ENCODE measurements at regions not wholly inside any gene's neighbourhood (a gene's known extent, or its start where the extent isn't known, plus 50 kb on each side); places are given as distances from the start of the nearest gene placed in this dataset.

DNA sequence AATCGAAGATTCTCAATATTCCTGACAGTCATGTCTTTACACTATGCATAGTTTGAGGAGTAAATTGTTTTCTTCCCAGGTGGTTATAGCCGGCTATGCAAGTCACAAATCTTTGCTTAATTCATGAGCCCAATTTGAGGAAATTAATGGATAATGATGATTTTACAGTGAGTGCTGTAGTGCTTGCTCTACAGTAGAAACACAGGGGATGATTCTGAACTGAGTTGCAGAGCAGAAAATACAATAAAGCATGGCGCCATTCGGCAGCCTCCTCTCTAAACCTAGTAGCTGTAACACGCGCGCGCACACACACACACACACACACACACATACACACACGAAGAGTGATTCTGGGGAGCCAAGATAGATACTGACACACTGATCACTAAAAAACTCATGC, 181.7 kb upstream of the DPH6 start:
- DNase-seq (ENCODE audit: low spot score): no peak

DNA sequence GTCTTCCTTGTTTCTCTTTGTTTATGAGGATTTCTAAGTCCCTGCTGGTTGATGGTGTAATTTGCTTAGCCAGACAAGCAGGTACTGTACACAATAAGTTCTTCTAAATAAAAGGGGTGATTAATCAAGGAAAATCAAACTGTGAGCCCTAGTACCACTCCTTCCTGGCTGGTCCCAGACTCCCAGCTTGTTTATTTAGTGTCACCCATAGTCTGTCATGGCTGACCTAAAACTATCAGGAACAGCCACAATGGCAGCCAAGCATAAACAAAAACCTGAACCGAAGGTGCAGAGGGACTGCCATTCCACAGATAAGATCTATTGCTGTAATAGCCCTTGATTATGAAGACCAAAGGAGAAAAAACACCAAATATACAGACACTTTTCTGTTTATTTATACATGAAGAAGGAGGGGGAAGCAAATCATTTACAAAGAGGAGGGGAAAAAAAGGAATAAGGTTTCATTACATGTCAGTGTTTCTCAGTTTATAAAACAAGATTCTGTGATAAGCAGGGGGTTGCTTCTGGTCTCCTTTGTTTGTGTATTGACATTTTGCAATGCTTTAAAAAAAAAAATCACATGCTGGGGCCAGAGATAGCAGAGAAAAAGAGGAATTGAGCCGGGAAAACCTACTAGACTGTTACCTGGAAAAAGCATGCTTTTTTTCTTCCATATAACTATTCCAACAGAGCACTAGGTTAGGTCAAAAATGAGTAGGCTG, 182.4 kb upstream of the DPH6 start:
- no peak for DNase-seq (ENCODE audit: low spot score)

DNA sequence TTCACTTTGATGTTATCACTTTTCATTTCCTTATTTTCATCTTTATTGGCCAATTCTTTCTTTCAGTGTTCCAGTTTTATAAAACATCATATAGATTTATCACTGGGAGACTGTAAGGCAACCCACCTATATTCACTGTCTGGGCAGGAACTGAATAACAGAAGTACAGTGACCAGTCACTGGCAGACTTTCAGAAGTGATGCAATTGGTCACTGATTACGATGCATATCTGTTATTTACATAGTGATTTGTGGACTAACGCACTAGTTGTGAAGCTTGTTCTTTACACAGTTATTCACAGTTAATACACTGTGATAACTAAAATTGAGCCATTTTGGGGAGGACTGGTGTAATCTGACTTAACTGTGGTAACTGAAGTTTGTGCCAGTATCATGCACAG, 190.2 kb upstream of the DPH6 start:
- DNase-seq (ENCODE audit: low spot score): no peak

DNA sequence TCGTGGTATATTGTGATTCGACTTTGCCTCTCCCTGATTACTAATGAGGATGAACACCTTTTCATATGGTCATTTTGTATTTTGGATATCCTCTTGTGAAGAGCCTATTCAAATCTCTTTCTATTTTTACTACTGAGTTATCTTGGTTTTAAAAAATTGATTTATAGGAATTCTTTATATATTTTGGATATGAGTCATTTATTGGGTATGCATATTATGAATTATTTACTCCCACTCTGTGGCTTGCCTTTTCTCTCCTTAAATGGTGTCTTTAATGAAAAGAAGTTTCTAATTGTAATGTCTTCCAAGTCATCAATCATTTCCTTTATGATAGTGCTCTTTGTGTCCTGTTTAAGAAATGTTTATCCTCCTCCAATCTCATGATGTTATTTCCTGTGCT, 191.5 kb upstream of the DPH6 start:
- DNase-seq (ENCODE audit: low spot score): no peak

DNA sequence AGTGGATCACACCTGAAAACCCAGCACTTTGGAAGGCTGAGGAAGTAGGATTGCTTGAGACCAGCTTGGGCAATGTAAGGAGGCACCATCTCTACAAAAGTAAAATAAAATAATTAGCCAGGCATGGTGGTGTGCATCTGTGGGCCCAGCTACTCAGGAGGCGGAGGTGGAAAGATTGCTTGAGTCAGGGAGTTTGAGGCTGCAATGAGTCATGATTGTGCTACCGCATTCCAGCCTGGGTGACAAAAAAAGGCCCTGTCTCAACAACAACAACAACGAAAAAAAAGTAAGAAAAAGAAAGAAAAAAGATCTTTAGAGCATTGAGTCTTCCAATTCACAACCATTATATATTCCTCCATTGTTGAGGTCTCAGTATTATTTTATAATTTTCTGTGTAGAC, 192.4 kb upstream of the DPH6 start:
- DNase-seq (ENCODE audit: low spot score): no peak

DNA sequence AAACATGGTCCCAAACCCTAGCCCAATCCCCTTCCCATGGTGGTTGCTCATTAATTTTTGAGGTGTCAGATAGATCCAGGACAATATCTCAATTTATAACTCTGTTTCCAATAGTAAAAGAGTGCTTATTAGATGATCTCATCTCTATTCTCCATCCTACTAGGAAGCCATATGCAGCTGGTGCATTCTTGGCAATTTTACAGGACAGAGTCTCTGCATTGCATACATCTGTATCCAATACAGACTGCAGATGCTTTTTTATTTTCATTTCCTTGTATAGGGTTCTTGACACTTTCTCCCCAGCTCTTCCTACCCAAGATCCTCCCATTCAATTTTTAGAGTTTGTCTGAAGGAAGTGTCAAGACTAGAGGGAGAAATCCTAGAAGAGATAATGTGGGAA, 194.8 kb upstream of the DPH6 start:
- no peak for DNase-seq (ENCODE audit: low spot score)

DNA sequence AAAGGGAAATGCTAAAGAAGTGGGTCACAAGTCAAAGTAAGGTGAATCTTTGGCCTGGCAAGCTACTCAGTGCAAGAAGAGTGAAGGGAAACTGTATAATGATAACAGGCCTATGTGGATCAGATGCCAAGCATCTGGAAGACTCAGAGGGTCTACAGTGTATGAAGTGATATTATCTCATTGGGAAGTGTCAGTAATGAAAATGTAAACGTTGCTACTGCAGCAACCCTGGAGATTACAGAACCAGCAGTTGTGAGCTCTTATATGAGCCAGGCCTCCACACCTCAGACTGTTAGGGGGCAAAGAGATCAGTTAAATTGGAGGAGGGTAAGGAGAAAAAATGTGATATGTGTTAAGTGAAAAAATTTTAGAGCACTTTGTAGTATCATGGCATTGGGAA, 195.4 kb upstream of the DPH6 start:
- no peak for DNase-seq (ENCODE audit: low spot score)

DNA sequence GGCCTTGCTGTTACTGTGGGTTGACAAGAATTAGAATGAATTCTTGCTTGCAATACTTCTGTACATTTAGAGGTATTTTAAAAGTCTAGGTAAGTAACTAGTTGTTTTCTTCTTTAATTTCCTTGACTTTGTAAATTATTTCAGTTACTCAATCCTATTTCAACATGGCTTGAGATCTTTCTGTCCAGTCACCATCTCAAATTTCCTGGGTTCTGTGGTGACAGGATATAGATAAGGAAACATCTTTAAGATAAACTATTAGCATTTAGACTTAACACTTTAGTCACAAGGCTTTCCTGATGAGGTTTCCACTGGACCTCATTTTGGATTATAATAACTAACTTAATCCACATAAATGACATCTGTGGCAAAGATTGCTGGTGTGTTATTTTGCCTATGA, 195.9 kb upstream of the DPH6 start:
- no peak for DNase-seq (ENCODE audit: low spot score)

DNA sequence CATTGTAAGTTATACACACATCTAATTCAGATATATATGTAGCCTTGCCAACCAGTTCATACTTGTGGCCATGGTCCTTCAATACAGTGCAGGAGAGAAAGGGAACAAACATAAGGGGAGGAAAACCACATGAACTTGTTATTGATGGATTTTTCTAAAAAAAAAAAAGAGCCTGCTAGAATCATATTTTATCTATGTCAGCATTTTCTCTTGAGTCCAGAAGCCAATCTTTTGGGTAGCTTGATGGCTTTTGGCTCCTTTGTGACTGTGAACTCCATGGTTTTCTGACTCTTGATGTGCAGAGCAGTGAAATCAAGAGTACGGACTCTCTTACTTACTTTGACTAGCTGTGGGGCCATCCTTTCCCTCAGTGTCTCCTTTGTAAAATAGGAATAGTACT, 197.4 kb upstream of the DPH6 start:
- no peak for DNase-seq (ENCODE audit: low spot score)

DNA sequence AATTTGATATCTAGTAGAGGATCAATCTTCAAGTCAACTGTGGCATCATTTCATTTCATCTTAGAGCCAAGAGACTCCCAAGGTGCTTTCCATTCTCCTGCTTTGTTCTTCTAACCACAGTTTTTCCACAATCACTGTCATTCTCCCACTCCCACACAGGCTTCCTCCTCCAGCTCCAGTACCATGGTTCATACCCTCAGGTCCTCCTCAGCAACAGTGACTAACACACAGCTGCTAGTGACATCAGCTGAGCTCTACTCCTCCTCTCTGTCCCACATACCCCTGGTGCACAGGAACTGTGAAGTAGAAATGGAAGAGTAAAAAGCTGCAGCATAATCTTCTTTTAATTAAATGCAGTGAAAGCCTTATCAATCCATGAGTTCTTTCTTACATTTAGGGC, 200.2 kb upstream of the DPH6 start:
- peak; percentile 9 for DNase-seq (ENCODE audit: low spot score)

DNA sequence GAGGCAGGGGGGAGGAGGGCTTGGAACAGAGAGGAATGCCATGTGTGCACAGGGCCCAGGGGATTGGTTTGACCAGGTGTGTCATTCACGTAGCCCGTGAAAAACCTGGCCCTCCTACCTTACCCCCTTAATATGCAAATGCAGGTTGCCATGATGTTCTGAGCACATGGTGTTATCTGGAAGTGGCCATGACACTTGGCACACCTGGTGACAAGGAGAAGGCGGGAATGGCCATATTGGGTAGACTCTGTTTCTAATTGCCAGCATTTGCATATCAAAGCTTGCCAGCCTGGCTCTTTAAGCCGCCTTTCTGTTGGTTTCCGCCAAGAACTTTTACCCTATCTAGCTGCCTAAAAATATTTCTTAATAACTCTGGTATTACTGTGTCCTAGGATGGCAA, 202.1 kb upstream of the DPH6 start:
- DNase-seq (ENCODE audit: low spot score): no peak

DNA sequence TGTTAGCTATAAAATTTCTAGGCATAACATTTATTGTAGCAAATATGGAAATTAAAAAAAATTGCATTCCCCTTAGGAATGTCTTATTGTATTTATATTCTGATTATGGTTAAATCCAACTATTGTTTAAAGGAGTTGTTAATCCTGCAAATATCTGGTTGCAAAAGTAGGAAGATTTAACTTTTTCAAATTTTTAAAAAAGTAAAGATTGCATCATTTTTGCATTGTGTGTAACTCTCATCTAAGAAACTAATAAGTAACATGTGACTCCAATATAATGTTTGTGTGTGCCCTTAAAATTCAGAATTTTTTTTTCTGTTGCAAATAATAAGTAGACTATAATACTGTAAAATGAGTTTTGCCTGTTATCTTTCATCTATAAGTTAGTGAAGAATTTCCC, 204.1 kb upstream of the DPH6 start:
- no peak for DNase-seq (ENCODE audit: low spot score)

DNA sequence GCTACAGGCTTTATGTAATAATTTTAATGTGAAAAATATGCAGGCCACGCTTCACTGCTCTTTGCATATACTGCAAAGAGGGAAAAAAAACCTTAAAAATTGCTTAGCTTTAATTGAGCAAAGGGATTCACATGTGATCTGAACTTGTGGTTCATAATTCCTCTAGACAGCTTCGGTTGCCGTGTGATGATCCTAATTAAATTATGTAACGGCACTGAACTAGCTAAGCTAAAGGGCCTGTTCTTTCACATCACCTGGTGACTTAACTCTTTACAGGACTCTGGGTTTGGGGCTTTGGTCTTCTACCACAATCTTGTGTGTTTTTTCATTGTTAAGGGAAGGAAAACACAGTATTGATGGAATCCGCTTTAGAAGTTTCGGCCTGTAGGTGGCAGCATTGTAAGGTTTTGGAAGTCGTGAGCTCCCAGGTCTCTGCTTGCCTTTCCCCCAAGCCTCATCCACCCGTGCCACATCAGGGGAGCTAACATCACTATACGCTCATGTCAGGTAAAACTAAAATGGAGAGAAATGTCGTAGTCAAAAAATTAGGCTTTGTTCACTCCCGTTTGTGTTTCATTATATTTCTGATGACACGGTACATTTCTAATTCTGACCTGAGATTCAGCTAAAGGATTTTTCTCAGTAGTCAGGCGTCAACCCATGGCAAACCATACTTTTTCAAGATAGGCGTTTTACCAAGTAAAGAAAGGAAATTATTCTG, 205.6 kb upstream of the DPH6 start:
- DNase-seq (ENCODE audit: low spot score): peak; percentile 70

DNA sequence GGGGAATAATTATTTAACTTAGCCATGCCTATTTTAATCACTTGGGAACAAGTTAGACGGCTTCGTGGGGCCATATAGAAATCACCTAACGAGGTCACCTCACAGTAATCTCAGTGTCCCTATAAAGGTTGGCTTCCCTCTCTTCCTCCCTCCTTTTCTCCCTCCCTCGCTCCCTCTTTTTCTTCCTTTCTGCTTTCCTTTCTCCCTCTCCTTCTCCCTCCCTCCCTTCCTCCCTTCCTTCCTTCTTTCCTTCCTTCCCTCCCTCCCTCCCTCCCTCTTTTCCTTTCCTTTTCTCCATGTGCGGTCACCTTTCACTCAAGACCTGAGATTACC, 206.1 kb upstream of the DPH6 start:
- DNase-seq (ENCODE audit: low spot score): no peak

DNA sequence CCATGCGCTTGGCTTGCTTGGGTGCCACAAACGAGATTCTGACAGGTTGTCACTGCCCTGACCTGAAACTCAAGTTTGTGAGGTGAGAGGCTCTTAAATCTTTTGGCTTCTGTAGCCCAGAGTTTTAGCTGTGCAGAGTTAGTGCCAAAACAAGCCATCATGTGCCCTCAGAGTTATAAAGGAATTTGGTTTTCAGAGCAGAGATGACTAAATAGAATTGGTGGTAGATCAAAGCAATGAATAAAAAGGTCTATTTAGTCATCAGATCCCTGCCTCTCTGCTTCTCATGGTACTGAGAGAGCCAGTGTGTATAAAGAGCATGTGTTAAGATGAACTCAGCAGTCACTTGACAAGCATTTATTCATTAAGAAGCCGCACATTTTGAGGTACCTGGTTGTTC, 207.5 kb upstream of the DPH6 start:
- DNase-seq (ENCODE audit: low spot score): peak; percentile 32

DNA sequence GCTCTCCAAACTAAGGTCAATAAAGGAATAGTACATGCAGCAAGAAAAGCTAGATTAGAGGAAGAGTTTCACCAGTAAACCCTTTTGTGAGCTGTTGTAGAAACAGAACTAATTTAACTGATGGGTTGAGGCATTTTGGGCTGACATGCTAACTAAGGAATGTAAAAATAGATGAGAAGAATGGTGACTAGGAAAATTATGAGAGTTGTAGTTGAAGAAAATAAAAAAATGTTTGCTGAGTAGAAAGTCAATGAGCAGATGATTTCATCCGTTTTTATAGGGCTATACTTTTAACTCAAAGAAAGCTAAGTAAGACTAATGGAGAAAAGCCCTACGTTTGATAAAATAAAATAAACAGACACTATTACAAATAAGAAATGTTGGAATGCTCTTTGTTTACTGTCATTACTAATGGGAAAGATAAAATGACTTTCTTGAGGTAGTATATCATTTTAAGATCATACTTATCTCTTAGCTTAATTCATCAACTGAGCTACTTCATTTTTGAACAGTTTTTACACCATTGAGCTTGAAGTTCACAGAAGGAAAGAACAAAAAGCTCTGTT, 209.4 kb upstream of the DPH6 start:
- no peak for DNase-seq (ENCODE audit: low spot score)

DNA sequence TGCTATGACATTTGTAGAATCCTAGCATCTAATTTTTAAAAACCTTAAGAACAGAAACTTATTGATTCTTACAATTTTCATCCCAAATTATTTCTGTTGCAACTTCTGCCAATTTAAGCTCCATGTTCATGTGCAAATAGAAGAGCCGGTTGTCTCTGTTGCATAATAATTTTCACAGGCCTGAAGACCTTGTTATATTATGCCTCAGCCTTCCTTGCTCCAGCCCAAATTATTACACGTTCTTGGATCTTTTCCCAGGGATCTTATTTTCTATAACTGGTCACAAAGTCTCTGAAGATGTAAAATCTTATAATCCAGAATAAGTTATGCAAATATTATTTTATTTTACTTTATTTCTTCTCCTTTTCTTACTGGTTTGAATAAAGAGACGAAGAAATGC, 210.7 kb upstream of the DPH6 start:
- no peak for DNase-seq (ENCODE audit: low spot score)

DNA sequence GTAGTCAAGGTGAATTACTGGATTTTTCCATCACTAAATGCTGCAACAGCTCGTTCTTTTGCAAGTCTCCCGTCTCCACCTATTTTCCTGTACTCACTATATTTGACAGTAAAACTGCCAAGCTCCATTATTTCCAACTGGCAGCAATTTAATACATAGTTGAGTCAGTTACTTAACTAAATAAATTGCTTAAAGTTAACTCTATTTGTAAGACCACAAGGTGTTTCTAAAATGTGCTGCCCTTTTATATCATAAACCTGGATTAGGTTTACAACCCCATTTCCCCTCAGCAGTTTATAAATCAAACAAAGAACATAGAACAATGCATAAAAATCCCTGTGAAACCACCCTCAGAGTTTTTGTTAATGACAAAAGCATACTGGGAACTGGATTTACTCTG, 211.4 kb upstream of the DPH6 start:
- no peak for DNase-seq (ENCODE audit: low spot score)

DNA sequence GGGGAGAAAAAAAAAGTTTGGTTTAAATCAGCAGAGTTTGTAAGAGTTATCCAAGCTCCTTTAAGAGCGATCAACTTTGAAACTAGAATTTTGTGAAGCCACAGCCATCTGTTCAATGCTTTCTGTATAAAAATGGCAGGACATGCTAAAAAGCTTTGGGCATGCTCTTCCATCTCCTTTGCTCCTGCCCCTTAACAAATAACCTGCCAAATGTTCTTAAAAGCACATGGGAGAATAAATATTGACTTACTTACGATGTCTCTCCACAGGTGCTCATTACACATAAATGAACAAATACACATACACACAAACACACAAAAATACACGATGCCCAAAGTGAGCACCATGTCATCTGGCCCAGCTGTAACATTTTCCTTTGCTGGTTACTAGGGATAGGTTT, 211.8 kb upstream of the DPH6 start:
- DNase-seq (ENCODE audit: low spot score): no peak

DNA sequence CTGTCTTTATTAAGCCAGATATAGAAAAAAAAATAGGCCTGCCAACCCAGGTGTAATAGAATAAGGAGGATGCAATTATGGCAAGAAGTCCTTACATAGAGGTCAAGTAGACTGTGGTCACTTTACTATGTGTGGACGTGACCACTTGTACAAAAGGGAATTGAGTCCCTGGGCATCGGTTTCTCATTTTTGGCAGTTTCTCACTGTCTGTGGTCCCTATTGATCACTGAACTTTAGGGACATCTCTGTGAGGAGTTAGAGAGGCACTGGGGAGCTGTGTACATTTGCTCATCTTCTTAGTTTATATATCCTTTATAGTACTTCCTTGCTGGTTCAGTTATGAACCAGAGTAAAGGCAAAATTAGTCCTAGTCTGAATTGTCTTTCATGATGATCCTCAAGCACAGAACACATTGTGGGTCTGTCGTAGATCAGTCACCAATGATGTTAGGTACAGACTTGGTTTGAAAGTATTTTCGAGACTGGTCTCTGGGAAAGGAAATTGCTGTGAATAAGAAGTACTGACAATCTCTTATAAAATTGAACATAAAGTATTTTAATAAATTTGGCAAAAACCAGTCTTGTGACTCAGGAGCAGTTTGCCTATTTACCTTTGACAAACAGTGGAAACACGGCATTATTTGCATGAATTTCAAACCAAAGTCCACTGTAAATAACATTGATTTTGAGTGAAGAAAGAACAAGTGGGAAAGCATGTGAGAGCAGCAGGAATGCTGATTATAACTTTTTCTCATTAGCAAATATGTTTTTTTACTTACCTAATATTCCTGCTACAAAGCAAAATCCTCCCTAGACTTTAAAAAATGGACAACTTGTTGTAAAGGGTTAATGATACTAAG, 218.9 kb upstream of the DPH6 start:
- no peak for DNase-seq (ENCODE audit: low spot score)

DNA sequence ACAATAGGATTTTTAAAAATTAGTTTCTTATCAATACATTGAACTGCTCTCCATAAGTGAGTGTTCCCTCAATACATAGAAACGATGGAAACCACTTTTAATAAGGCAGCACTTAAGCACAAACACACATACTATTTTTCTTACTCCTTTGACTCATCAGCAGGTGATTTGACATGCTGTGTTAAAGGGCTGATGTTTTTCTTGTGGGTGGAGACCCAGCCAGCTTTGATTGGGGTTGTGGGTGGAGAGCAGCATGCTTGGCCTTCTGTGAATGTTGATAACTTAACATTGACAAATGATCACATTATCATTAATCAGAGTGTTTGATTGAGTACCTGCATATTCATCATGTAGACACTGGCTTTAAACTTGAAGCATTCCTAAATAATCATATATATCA, 223.0 kb upstream of the DPH6 start:
- no peak for DNase-seq (ENCODE audit: low spot score)

DNA sequence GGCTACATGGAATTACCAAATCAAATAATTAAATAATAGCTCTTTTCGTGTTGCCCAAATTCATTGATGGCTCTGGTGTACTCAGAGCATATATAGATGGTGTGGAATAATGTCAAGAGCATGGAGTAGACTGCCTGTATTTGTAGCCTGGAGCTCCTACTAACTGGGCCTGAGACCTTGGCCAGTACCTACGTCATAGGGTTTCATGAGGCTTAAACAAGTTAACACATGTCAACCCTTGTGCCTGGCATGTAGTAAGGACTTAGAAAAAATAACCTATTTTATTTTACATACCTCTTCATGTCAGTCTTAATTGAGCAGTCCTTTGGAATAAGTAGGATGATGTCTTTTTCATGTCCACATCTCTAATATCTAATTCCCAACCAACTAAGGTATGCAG, 223.7 kb upstream of the DPH6 start:
- DNase-seq (ENCODE audit: low spot score): no peak

Measured in AG20443 (cell line).